Liver (tissue), 8 donors: ENCODE measurements at regions not wholly inside any gene's neighbourhood (a gene's known extent, or its start where the extent isn't known, plus 50 kb on each side); places are given as distances from the start of the nearest gene placed in this dataset.

Experiments
- DNase-seq: peaks from one replicate; pipeline ENCODE4 v3.0.0-alpha.2; 2017; ENCODE audit warnings: low spot score
- H3K27ac ChIP-seq, 2 donors: one replicate each; pipeline ENCODE4 v1.7.0; 2013; ENCODE audit warnings: inconsistent platforms in 2 of 2, low read length in 2 of 2, control low read depth in 1 of 2, low read depth in 1 of 2, mild to moderate bottlenecking in 1 of 2
- H3K27me3 ChIP-seq, 4 donors: one replicate each; pipeline versions ENCODE4 v1.6.1 to v1.7.0; 2013; ENCODE audit warnings: low read length in 3 of 4, inconsistent platforms in 1 of 4, mild to moderate bottlenecking in 1 of 4, moderate library complexity in 1 of 4; ENCODE audit not compliant: control insufficient read depth in 4 of 4, insufficient read depth in 4 of 4
- H3K36me3 ChIP-seq, 4 donors: one replicate each; pipeline versions ENCODE4 v1.6.1 to v1.7.0; 2013; ENCODE audit warnings: low read length in 3 of 4, mild to moderate bottlenecking in 3 of 4, low read depth in 1 of 4, moderate library complexity in 1 of 4; ENCODE audit not compliant: control insufficient read depth in 4 of 4, insufficient read depth in 3 of 4
- H3K4me1 ChIP-seq, 4 donors: one replicate each; pipeline versions ENCODE4 v1.6.1 to v1.7.0; 2013; ENCODE audit warnings: low read length in 3 of 4, mild to moderate bottlenecking in 3 of 4, moderate library complexity in 1 of 4; ENCODE audit not compliant: control insufficient read depth in 4 of 4, insufficient read depth in 4 of 4
- H3K4me3 ChIP-seq, 3 donors: one replicate each; pipeline versions ENCODE4 v1.6.1 to v1.7.0; 2013; ENCODE audit warnings: low read length in 3 of 3, control low read depth in 1 of 3, low read depth in 1 of 3, mild to moderate bottlenecking in 1 of 3
- H3K9ac ChIP-seq, 2 donors: one replicate each; pipeline ENCODE4 v1.7.0; 2013; ENCODE audit warnings: low read length in 2 of 2, mild to moderate bottlenecking in 2 of 2, moderate library complexity in 2 of 2, control low read depth in 1 of 2, low read depth in 1 of 2
- H3K9me3 ChIP-seq, 4 donors: one replicate each; pipeline versions ENCODE4 v1.6.1 to v1.7.0; 2013; ENCODE audit warnings: low read length in 3 of 4; ENCODE audit not compliant: control insufficient read depth in 4 of 4
- ATF3 ChIP-seq: IDR thresholded peaks from 2 replicates; pipeline ENCODE4 v1.6.1; 2016; ENCODE audit warnings: antibody characterized with exemption
- CTCF ChIP-seq: fragments of 150-350 bp; IDR thresholded peaks from 2 replicates; pipeline ENCODE4 v1.5.1; 2017; ENCODE audit warnings: improper control_type of control experiment, low read depth, low read length; ENCODE audit not compliant: missing input control
- EGR1 ChIP-seq, 2 donors: IDR thresholded peaks; 2 replicates each; pipeline ENCODE4 v1.6.1; 2016 to 2018; ENCODE audit warnings: antibody characterized with exemption in 2 of 2, low read depth in 2 of 2
- FOXA1 ChIP-seq: IDR thresholded peaks from 2 replicates; pipeline ENCODE4 v1.6.1; 2016; ENCODE audit warnings: antibody characterized with exemption
- FOXA2 ChIP-seq: IDR thresholded peaks from 2 replicates; pipeline ENCODE4 v1.6.1; 2016; ENCODE audit warnings: antibody characterized with exemption
- GABPA ChIP-seq, 2 donors: IDR thresholded peaks in 1 of 2; conservative IDR thresholded peaks in 1 of 2; 2 replicates each; pipeline ENCODE4 v1.6.1; 2016; ENCODE audit warnings: antibody characterized with exemption in 2 of 2, mild to moderate bottlenecking in 1 of 2, moderate library complexity in 1 of 2
- HNF4A ChIP-seq, 2 donors: conservative IDR thresholded peaks; 2 replicates each; pipeline ENCODE4 v1.6.1; 2016; ENCODE audit warnings: antibody characterized with exemption in 2 of 2, mild to moderate bottlenecking in 2 of 2
- HNF4G ChIP-seq: IDR thresholded peaks from 2 replicates; pipeline ENCODE4 v1.6.1; 2016; ENCODE audit warnings: antibody characterized with exemption
- JUND ChIP-seq, 2 donors: IDR thresholded peaks; 2 replicates each; pipeline ENCODE4 v1.6.1; 2016; ENCODE audit warnings: antibody characterized with exemption in 2 of 2
- MAX ChIP-seq: IDR thresholded peaks from 2 replicates; pipeline ENCODE4 v1.6.1; 2016; ENCODE audit warnings: antibody characterized with exemption
- NR2F2 ChIP-seq: IDR thresholded peaks from 2 replicates; pipeline ENCODE4 v1.6.1; 2016; ENCODE audit warnings: antibody characterized with exemption
- RAD21 ChIP-seq, 2 donors: IDR thresholded peaks; 2 replicates each; pipeline ENCODE4 v1.6.1; 2016; ENCODE audit warnings: antibody characterized with exemption in 2 of 2, mild to moderate bottlenecking in 2 of 2
- REST ChIP-seq: IDR thresholded peaks from 2 replicates; pipeline ENCODE4 v1.6.1; 2016; ENCODE audit warnings: antibody characterized with exemption, mild to moderate bottlenecking
- RXRA ChIP-seq, 2 donors: IDR thresholded peaks; 2 replicates each; pipeline ENCODE4 v1.6.1; 2017 to 2018; ENCODE audit warnings: antibody characterized with exemption in 2 of 2, mild to moderate bottlenecking in 1 of 2
- SP1 ChIP-seq: IDR thresholded peaks from 2 replicates; pipeline ENCODE4 v1.6.1; 2018; ENCODE audit warnings: antibody characterized with exemption, mild to moderate bottlenecking
- TAF1 ChIP-seq: conservative IDR thresholded peaks from 2 replicates; pipeline ENCODE4 v1.6.1; 2016; ENCODE audit warnings: antibody characterized with exemption, mild to moderate bottlenecking
- YY1 ChIP-seq: IDR thresholded peaks from 2 replicates; pipeline ENCODE4 v1.6.1; 2016; ENCODE audit warnings: antibody characterized with exemption, mild to moderate bottlenecking
- ZBTB33 ChIP-seq: IDR thresholded peaks from 2 replicates; pipeline ENCODE4 v1.6.1; 2016; ENCODE audit warnings: antibody characterized with exemption
- WGBS: extraction: QIAGEN DNeasy Blood & Tissue Kit; methylation state at CpG from one replicate; pipeline ENCODE4 v1.1.7; 2013; 5-methylcytosine and 5-hydroxymethylcytosine counted together
- donor health status: healthy.
- donor health status: healthy.
- donor health status: healthy.
- donor health status: healthy.
- donor health status: healthy.

GRCh38 chr16:52677501-52677900, 130.6 kb upstream of the TOX3 start:
- H3K27ac ChIP-seq, result no peak overlapping the region
- no peak overlapping the region for H3K9ac ChIP-seq
- H3K9me3 ChIP-seq, result no peaks in the 10 kb centered on the region
- 16% methylated on average over 2 of the region's 2 CpGs for WGBS
- no peak for DNase-seq
- H3K36me3 ChIP-seq, result no peaks in the 10 kb centered on the region
- H3K27me3 ChIP-seq, result no peaks in the 10 kb centered on the region
- TF ChIP-seq HNF4A (conservative IDR thresholded peaks at IDR 0.05) (no peak), RXRA (IDR thresholded peaks at IDR 0.05) (no peak), FOXA2 (no peak), ATF3 (no peak), HNF4G (no peak), NR2F2 (no peak), TAF1 (no peak), JUND (IDR thresholded peaks at IDR 0.05) (no peak), MAX (no peak), EGR1 (IDR thresholded peaks at IDR 0.05; ENCODE audit: low read depth in 2 of 2) (no peak), CTCF (no peak), SP1 (no peak), FOXA1 (no peak), ZBTB33 (no peak), REST (no peak)
- H3K4me3 ChIP-seq, result no peak overlapping the region
- peaks cover 0 to 2% (median 0%) of the 10 kb centered on the region in 4 donors for H3K4me1 ChIP-seq

GRCh38 chr16:52676959-52677358, 130.0 kb upstream of the TOX3 start:
- Histone ChIP-seq H3K9me3 (no peaks in the 10 kb centered on the region), H3K4me3 (no peak overlapping the region), H3K36me3 (no peaks in the 10 kb centered on the region), H3K9ac (no peak overlapping the region), H3K27me3 (no peaks in the 10 kb centered on the region), H3K27ac (no peak overlapping the region), H3K4me1 (peaks cover 0 to 2% (median 0%) of the 10 kb centered on the region in 4 donors)
- TF ChIP-seq GABPA (IDR thresholded peaks at IDR 0.05 in 1 of 2, conservative IDR thresholded peaks at IDR 0.05 in 1 of 2) (no peak), EGR1 (IDR thresholded peaks at IDR 0.05; ENCODE audit: low read depth in 2 of 2) (no peak), YY1 (no peak), JUND (IDR thresholded peaks at IDR 0.05) (no peak), RXRA (IDR thresholded peaks at IDR 0.05) (no peak), HNF4A (conservative IDR thresholded peaks at IDR 0.05) (no peak), REST (no peak), RAD21 (IDR thresholded peaks at IDR 0.05) (no peak), MAX (no peak)
- no peak for DNase-seq
